ENCODE measurements at regions not wholly inside any gene's neighbourhood (a gene's known extent, or its start where the extent isn't known, plus 50 kb on each side); places are given as distances from the start of the nearest gene placed in this dataset.

GRCh38 chr7:38017320-38017719, 96.9 kb downstream of the EPDR1 start:
- TF ChIP-seq POLR2A (IDR thresholded peaks at IDR 0.05) (no peak), CTCF (IDR thresholded peaks at IDR 0.05 in 4 of 5, conservative IDR thresholded peaks at IDR 0.05 in 1 of 5) (no peak)
- Histone ChIP-seq H3K27me3 (no peaks in the 10 kb centered on the region), H3K4me1 (no peaks in the 10 kb centered on the region), H3K4me3 (no peak overlapping the region), H3K36me3 (no peaks in the 10 kb centered on the region), H3K27ac (no peak overlapping the region), H3K9me3 (no peaks in the 10 kb centered on the region)
- intact Hi-C loops (cut with DNase I; ENCODE audit: low total_unique reads) (loop anchor here (10.0 kb wide), 1 partner anchor 103 kb away; the partner anchor contains the start of gene SFRP4), in situ Hi-C loops (cut with MboI; ENCODE audit: low sequenced_read_pairs in 4 of 4) (no loop called here)
- no peak for DNase-seq
- no peak for ATAC-seq

- DNase-seq: no peak
- no peak for ATAC-seq
- Histone ChIP-seq H3K27me3 (no peaks in the 10 kb centered on the region), H3K27ac (no peak overlapping the region), H3K36me3 (no peaks in the 10 kb centered on the region), H3K9me3 (no peaks in the 10 kb centered on the region), H3K4me3 (no peak overlapping the region), H3K4me1 (no peaks in the 10 kb centered on the region)
- intact Hi-C loops (cut with DNase I; ENCODE audit: low total_unique reads) (no loop called here), in situ Hi-C loops (cut with MboI; ENCODE audit: low sequenced_read_pairs in 4 of 4) (no loop called here)
- no peak for TF ChIP-seq CTCF (IDR thresholded peaks at IDR 0.05 in 4 of 5, conservative IDR thresholded peaks at IDR 0.05 in 1 of 5)
- TF ChIP-seq POLR2A (IDR thresholded peaks at IDR 0.05): no peak
These were observed 99.8 kb downstream of the EPDR1 start for GRCh38 chr7:38020121-38020785.

- Histone ChIP-seq H3K4me3 (no peak overlapping the region), H3K27ac (no peak overlapping the region), H3K27me3 (no peaks in the 10 kb centered on the region), H3K36me3 (no peaks in the 10 kb centered on the region), H3K9me3 (no peaks in the 10 kb centered on the region), H3K4me1 (no peaks in the 10 kb centered on the region)
- intact Hi-C loops (cut with DNase I; ENCODE audit: low total_unique reads): no loop called here
- TF ChIP-seq POLR2A (IDR thresholded peaks at IDR 0.05) (no peak), CTCF (IDR thresholded peaks at IDR 0.05 in 4 of 5, conservative IDR thresholded peaks at IDR 0.05 in 1 of 5) (no peak)
- ATAC-seq (no peak), DNase-seq (no peak)
- in situ Hi-C loops (cut with MboI; ENCODE audit: low sequenced_read_pairs in 4 of 4): no loop called here
These were observed 101.5 kb downstream of the EPDR1 start for GRCh38 chr7:38021892-38022291.

GRCh38 chr7:38025815-38026214, 105.4 kb downstream of the EPDR1 start:
- DNase-seq (no peak), ATAC-seq (no peak)
- Histone ChIP-seq H3K27me3 (no peaks in the 10 kb centered on the region), H3K4me1 (no peaks in the 10 kb centered on the region), H3K36me3 (no peaks in the 10 kb centered on the region), H3K4me3 (no peak overlapping the region), H3K9me3 (no peaks in the 10 kb centered on the region), H3K27ac (no peak overlapping the region)
- in situ Hi-C loops (cut with MboI; ENCODE audit: low sequenced_read_pairs in 4 of 4) (no loop called here), intact Hi-C loops (cut with DNase I; ENCODE audit: low total_unique reads) (no loop called here)
- TF ChIP-seq CTCF (IDR thresholded peaks at IDR 0.05 in 4 of 5, conservative IDR thresholded peaks at IDR 0.05 in 1 of 5): no peak
- TF ChIP-seq POLR2A (IDR thresholded peaks at IDR 0.05): no peak
